MM.1S (cell line): ENCODE measurements at regions not wholly inside any gene's neighbourhood (a gene's known extent, or its start where the extent isn't known, plus 50 kb on each side); places are given as distances from the start of the nearest gene placed in this dataset.

Experiments used
- CTCF ChIP-seq: fragments of 300-600 bp; sonication (generic); IDR thresholded peaks from 2 replicates; pipeline ENCODE4 v1.5.1; 2016; ENCODE audit warnings: antibody characterized with exemption, low read length, mixed read lengths
- EZH2 ChIP-seq: fragments of 300-600 bp; sonication (generic); optimal IDR thresholded peaks from 2 replicates; pipeline ENCODE3; 2017; ENCODE audit warnings: low read depth, mild to moderate bottlenecking, antibody characterized with exemption, low read length, mixed read lengths
- EZH2phosphoT487 ChIP-seq: fragments of 300-600 bp; sonication (generic); IDR thresholded peaks from 2 replicates; pipeline ENCODE4 v1.6.1; 2018; ENCODE audit warnings: antibody characterized with exemption, low read length

GRCh38 chr3:42012935-42013690, 51.2 kb upstream of the ULK4 start:
- TF ChIP-seq CTCF = no peak
- no peak for TF ChIP-seq EZH2
- TF ChIP-seq EZH2phosphoT487 = no peak
